HL-60 (cell line): ENCODE measurements at regions not wholly inside any gene's neighbourhood (a gene's known extent, or its start where the extent isn't known, plus 50 kb on each side); places are given as distances from the start of the nearest gene placed in this dataset.

ENCODE experiments used
- DNase-seq, 2 experiments: peaks; one replicate each; pipeline ENCODE4 v3.0.0-alpha.2; 2010 to 2020; ENCODE audit warnings: low read depth in 1 of 2, low spot score in 1 of 2
- H3K27ac ChIP-seq: fragments of 250-450 bp; sonication (Bioruptor Pico); replicated peaks from 2 replicates; pipeline ENCODE4 v1.5.1; 2020; ENCODE audit warnings: mild to moderate bottlenecking, moderate library complexity
- H3K27me3 ChIP-seq: fragments of 250-450 bp; sonication (Bioruptor Pico); 2 replicates; pipeline ENCODE4 v1.5.1; 2021; ENCODE audit warnings: mild to moderate bottlenecking, moderate library complexity; ENCODE audit not compliant: insufficient read depth, poor library complexity, severe bottlenecking
- H3K4me3 ChIP-seq: replicated peaks from 2 replicates; pipeline ENCODE4 v1.5.1; 2011; ENCODE audit warnings: mild to moderate bottlenecking, control low read depth, low read length; ENCODE audit not compliant: insufficient read depth
- CTCF ChIP-seq: IDR thresholded peaks from one replicate; pipeline ENCODE4 v1.5.1; 2011; ENCODE audit warnings: low read length, control low read depth, inconsistent platforms; ENCODE audit not compliant: insufficient read depth
- GABPA ChIP-seq: IDR thresholded peaks from 2 replicates; pipeline ENCODE4 v1.6.1; 2012; ENCODE audit warnings: low read depth
- POLR2AphosphoS5 ChIP-seq: IDR thresholded peaks from 2 replicates; pipeline ENCODE4 v1.6.1; 2012; ENCODE audit warnings: low read depth
- REST ChIP-seq: IDR thresholded peaks from 2 replicates; pipeline ENCODE4 v1.6.1; 2012; ENCODE audit warnings: low read depth; ENCODE audit not compliant: insufficient replicate concordance
- SPI1 ChIP-seq: IDR thresholded peaks from 2 replicates; pipeline ENCODE4 v1.6.1; 2012; ENCODE audit warnings: low read depth, mild to moderate bottlenecking, borderline replicate concordance

- H3K27me3 ChIP-seq = no peaks in the 10 kb centered on the region
- TF ChIP-seq SPI1 (no peak), REST (no peak), POLR2AphosphoS5 (no peak), GABPA (no peak), CTCF (no peak)
- H3K27ac ChIP-seq = no peak overlapping the region
- DNase-seq = no peak
- H3K4me3 ChIP-seq = no peak overlapping the region
Measured at GRCh38 chr14:87628780-87629179, 364.2 kb downstream of the GALC start.

- Histone ChIP-seq H3K27me3 (no peaks in the 10 kb centered on the region), H3K4me3 (no peak overlapping the region), H3K27ac (no peak overlapping the region)
- DNase-seq = peak in 1 of 2 experiments; percentile 16
- TF ChIP-seq POLR2AphosphoS5 = no peak
- TF ChIP-seq GABPA = no peak
- no peak for TF ChIP-seq CTCF
- TF ChIP-seq REST = no peak
- TF ChIP-seq SPI1 = no peak
Measured at GRCh38 chr14:87628129-87628528, 364.9 kb downstream of the GALC start.

GRCh38 chr14:87626266-87626665 lies 366.7 kb downstream of the GALC start:
- TF ChIP-seq GABPA (no peak), CTCF (no peak), SPI1 (no peak), POLR2AphosphoS5 (no peak), REST (no peak)
- H3K27me3 ChIP-seq = no peaks in the 10 kb centered on the region
- H3K27ac ChIP-seq = no peak overlapping the region
- no peak overlapping the region for H3K4me3 ChIP-seq
- no peak for DNase-seq
